ENCODE measurements at regions not wholly inside any gene's neighbourhood (a gene's known extent, or its start where the extent isn't known, plus 50 kb on each side); places are given as distances from the start of the nearest gene placed in this dataset.

DNA sequence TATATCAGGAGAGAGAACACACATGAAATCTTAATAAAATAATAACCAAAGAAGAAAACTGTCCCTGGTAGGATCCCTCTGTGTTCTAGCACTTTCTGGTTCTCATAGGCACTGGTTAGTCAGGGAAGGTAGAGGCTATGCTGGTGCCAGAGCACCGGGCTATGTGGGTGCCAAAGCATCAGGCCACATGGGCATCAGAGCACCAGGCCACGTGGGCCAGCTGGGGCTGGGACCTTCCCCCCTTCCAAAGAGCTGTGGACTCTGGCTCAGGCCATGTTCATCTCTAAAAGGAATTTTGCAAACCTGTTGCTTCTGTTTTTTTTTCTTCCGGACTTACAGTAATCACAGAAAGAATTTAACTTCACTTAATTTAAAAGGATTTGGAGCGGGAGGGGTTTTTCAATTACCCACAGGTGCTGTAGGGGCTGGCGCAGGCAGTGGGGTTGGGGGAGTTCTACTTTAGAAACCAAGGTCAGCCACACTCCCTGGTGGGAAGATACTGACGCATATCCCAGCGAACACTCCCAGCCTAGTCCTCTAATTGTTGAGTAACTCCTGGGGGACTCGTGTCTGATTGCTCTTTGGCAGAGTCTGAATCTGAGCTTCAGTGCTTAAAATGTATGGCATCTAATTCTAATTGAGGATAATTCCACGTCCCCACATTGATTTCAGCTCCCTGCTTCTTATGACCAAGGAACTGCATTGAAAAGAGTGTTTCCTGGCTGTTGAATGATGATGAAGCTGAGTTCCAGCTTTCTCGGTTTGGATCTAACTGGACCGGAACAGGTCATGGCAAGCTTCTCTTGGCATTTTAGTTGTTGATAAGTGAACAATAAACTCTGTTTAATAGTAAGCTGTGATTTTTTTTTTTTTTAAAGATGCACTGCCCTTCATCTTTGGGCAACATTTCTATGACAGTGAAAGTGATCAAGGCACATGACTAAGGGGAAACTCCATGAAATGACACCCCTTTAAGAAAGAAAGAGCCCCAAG, 110.7 kb upstream of the FZD8 start:
- no peak for TF ChIP-seq CTCF (conservative IDR thresholded peaks at IDR 0.05 in 1 of 2, IDR thresholded peaks at IDR 0.05 in 1 of 2; ENCODE audit: low read depth in 1 of 2, low read length in 2 of 2)
- TF ChIP-seq EZH2 (IDR thresholded peaks at IDR 0.05; ENCODE audit: low read length, missing control alignments), result no peak

Measured in fibroblast of lung (primary cell).